ENCODE measurements at regions not wholly inside any gene's neighbourhood (a gene's known extent, or its start where the extent isn't known, plus 50 kb on each side); places are given as distances from the start of the nearest gene placed in this dataset.
"Not testable (repeated sequence)": the region's sequence is repeated elsewhere in the genome, so short reads cannot be mapped to it uniquely, and the experiment has no call there.

DNA sequence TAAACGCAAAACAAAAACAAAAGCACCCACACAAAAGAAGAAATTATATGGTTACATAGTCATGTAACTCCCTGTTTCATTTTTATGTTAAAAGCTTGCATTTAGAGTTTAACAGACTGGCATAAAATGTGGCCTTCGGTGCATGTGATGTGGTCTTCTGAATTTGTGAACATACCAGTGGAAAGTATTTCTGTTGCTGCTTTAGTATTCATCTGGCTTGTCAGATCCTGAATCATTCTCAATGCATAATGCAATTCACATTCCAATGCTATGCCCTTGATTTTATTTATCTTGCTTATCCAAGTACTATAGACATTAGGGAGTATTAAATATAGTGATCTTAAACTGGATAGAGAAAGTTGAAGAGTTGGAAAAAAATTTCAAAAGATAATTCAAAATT, 740.2 kb upstream of the ZNF608 start:
- Mint-ChIP-seq H3K9me3 (no peaks in the 10 kb centered on the region), H3K27ac (no peak overlapping the region), H3K4me1 (ENCODE audit: low read depth) (no peaks in the 10 kb centered on the region), H3K36me3 (ENCODE audit: low read depth) (no peaks in the 10 kb centered on the region), H3K27me3 (no peaks in the 10 kb centered on the region), H3K4me3 (no peak overlapping the region)
- ATAC-seq (ENCODE audit: poor library complexity) (no peak), DNase-seq (no peak)
- Histone ChIP-seq H3K27me3 (ENCODE audit: control insufficient read depth in 1 of 2, insufficient read depth in 2 of 2, low read length in 2 of 2) (no peaks in the 10 kb centered on the region), H3K9me3 (ENCODE audit: control insufficient read depth in 1 of 2, insufficient read depth in 1 of 2, low read length in 2 of 2) (peaks cover 0 to 3% of the 10 kb centered on the region in 2 experiments), H3K27ac (ENCODE audit: low read depth in 1 of 2, low read length in 2 of 2) (no peak overlapping the region), H3K4me3 (ENCODE audit: low read length) (no peak overlapping the region), H3K4me1 (ENCODE audit: insufficient read depth, low read length) (no peaks in the 10 kb centered on the region), H3K36me3 (ENCODE audit: insufficient read depth, low read length) (no peaks in the 10 kb centered on the region)
- intact Hi-C loops (cut with DNase I, micrococcal nuclease): no loop called here
- TF ChIP-seq, protein P1, sequence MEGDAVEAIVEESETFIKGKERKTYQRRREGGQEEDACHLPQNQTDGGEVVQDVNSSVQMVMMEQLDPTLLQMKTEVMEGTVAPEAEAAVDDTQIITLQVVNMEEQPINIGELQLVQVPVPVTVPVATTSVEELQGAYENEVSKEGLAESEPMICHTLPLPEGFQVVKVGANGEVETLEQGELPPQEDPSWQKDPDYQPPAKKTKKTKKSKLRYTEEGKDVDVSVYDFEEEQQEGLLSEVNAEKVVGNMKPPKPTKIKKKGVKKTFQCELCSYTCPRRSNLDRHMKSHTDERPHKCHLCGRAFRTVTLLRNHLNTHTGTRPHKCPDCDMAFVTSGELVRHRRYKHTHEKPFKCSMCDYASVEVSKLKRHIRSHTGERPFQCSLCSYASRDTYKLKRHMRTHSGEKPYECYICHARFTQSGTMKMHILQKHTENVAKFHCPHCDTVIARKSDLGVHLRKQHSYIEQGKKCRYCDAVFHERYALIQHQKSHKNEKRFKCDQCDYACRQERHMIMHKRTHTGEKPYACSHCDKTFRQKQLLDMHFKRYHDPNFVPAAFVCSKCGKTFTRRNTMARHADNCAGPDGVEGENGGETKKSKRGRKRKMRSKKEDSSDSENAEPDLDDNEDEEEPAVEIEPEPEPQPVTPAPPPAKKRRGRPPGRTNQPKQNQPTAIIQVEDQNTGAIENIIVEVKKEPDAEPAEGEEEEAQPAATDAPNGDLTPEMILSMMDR (IDR thresholded peaks at IDR 0.05): no peak
- ChIA-PET POLR2A (no interaction called here), CTCF (no interaction called here)

DNA sequence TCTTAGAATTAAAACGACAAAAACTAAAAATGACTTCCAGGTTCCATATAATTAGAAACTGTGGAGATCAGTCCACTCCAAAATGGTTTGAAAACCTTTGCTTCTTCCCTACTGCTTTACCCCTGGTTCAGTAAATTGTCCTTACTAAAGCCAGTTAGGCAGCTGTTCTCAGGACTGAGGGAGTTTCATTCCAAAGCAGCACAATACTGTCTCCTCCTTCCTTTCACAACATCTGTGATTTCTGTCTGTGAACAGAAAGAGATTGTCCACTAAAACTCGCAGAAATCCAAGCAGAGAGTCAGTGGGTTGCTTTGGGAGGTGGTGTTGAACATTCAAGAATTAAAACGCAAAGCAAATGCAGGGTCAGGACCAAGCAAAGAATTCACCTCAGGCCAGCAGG, 740.8 kb upstream of the ZNF608 start:
- ChIA-PET POLR2A (no interaction called here), CTCF (no interaction called here)
- Mint-ChIP-seq H3K36me3 (ENCODE audit: low read depth) (no peaks in the 10 kb centered on the region), H3K4me3 (no peak overlapping the region), H3K27me3 (no peaks in the 10 kb centered on the region), H3K4me1 (ENCODE audit: low read depth) (no peaks in the 10 kb centered on the region), H3K9me3 (no peaks in the 10 kb centered on the region), H3K27ac (no peak overlapping the region)
- Histone ChIP-seq H3K4me3 (ENCODE audit: low read length) (no peak overlapping the region), H3K9me3 (ENCODE audit: control insufficient read depth in 1 of 2, insufficient read depth in 1 of 2, low read length in 2 of 2) (peaks cover 0 to 3% of the 10 kb centered on the region in 2 experiments), H3K27ac (ENCODE audit: low read depth in 1 of 2, low read length in 2 of 2) (no peak overlapping the region), H3K27me3 (ENCODE audit: control insufficient read depth in 1 of 2, insufficient read depth in 2 of 2, low read length in 2 of 2) (no peaks in the 10 kb centered on the region), H3K4me1 (ENCODE audit: insufficient read depth, low read length) (no peaks in the 10 kb centered on the region), H3K36me3 (ENCODE audit: insufficient read depth, low read length) (no peaks in the 10 kb centered on the region)
- TF ChIP-seq, protein P1 (IDR thresholded peaks at IDR 0.05): no peak
- ATAC-seq (ENCODE audit: poor library complexity): no peak
- DNase-seq: no peak
- intact Hi-C loops (cut with DNase I, micrococcal nuclease): no loop called here

DNA sequence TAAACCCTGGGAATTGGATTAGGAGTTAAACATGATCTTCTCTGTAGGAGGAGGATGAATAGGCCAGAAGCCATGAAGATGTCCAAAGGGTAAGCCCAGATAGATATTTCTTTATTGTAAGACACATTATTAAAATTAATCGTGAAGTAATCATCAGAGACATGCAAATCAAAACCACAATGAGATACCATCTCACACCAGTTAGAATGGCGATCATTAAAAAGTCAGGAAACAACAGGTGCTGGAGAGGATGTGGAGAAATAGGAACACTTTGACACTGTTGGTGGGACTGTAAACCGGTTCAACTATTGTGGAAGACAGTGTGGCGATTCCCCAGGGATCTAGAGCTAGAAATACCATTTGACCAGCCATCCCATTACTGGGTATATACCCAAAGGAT, 741.2 kb upstream of the ZNF608 start:
- not testable (repeated sequence) for H3K27ac Mint-ChIP-seq, H3K27me3 Mint-ChIP-seq

DNA sequence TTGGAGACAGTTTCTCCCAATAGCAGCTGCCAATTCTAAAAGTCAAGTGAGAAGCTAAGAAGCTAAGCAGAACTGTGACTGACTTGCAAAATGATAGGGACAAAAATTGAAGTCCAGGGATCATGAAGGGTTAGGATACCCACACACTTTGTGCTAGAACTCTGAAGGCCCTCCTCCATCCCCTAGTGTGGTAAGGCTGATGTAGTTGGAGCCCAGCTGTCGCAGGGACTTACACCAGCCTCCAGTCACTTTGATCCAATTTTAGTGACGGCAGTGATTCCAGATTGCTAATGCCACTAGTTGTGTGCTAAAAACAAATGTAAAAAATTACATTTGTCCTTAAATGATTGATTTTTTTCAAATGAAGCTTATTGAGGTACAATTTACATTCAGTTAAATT, 742.7 kb upstream of the ZNF608 start:
- no peaks in the 10 kb centered on the region for H3K4me1 Mint-ChIP-seq (ENCODE audit: low read depth)
- Histone ChIP-seq H3K9me3 (ENCODE audit: control insufficient read depth in 1 of 2, insufficient read depth in 1 of 2, low read length in 2 of 2) (peaks cover 0 to 3% of the 10 kb centered on the region in 2 experiments), H3K27ac (ENCODE audit: low read depth in 1 of 2, low read length in 2 of 2) (no peak overlapping the region), H3K4me3 (ENCODE audit: low read length) (no peak overlapping the region), H3K4me1 (ENCODE audit: insufficient read depth, low read length) (no peaks in the 10 kb centered on the region), H3K27me3 (ENCODE audit: control insufficient read depth in 1 of 2, insufficient read depth in 2 of 2, low read length in 2 of 2) (no peaks in the 10 kb centered on the region), H3K36me3 (ENCODE audit: insufficient read depth, low read length) (no peaks in the 10 kb centered on the region)
- TF ChIP-seq, protein P1 (IDR thresholded peaks at IDR 0.05): no peak
- no peak overlapping the region for H3K4me3 Mint-ChIP-seq
- ChIA-PET CTCF (no interaction called here), POLR2A (no interaction called here)
- H3K27me3 Mint-ChIP-seq: no peaks in the 10 kb centered on the region
- no peak overlapping the region for H3K27ac Mint-ChIP-seq
- H3K9me3 Mint-ChIP-seq: no peaks in the 10 kb centered on the region
- no peak for ATAC-seq (ENCODE audit: poor library complexity)
- H3K36me3 Mint-ChIP-seq (ENCODE audit: low read depth): no peaks in the 10 kb centered on the region
- intact Hi-C loops (cut with DNase I, micrococcal nuclease): no loop called here
- DNase-seq: no peak

More for the DNA sequence above, 741.2 kb upstream of the ZNF608 start:
- POLR2A ChIA-PET; H3K9me3 ChIP-seq (ENCODE audit: control insufficient read depth in 1 of 2, insufficient read depth in 1 of 2, low read length in 2 of 2); H3K27me3 ChIP-seq (ENCODE audit: control insufficient read depth in 1 of 2, insufficient read depth in 2 of 2, low read length in 2 of 2); H3K36me3 Mint-ChIP-seq (ENCODE audit: low read depth); CTCF ChIA-PET; H3K4me3 Mint-ChIP-seq; DNase-seq; ATAC-seq (ENCODE audit: poor library complexity); intact Hi-C loops (cut with DNase I, micrococcal nuclease); H3K4me3 ChIP-seq (ENCODE audit: low read length); H3K36me3 ChIP-seq (ENCODE audit: insufficient read depth, low read length); H3K4me1 Mint-ChIP-seq (ENCODE audit: low read depth); H3K27ac ChIP-seq (ENCODE audit: low read depth in 1 of 2, low read length in 2 of 2); H3K9me3 Mint-ChIP-seq; H3K4me1 ChIP-seq (ENCODE audit: insufficient read depth, low read length): not testable (repeated sequence)

Data from CD4-positive, alpha-beta T cell (primary cell).